ENCODE measurements at regions not wholly inside any gene's neighbourhood (a gene's known extent, or its start where the extent isn't known, plus 50 kb on each side); places are given as distances from the start of the nearest gene placed in this dataset.
"Not testable (repeated sequence)": the region's sequence is repeated elsewhere in the genome, so short reads cannot be mapped to it uniquely, and the experiment has no call there.

DNA sequence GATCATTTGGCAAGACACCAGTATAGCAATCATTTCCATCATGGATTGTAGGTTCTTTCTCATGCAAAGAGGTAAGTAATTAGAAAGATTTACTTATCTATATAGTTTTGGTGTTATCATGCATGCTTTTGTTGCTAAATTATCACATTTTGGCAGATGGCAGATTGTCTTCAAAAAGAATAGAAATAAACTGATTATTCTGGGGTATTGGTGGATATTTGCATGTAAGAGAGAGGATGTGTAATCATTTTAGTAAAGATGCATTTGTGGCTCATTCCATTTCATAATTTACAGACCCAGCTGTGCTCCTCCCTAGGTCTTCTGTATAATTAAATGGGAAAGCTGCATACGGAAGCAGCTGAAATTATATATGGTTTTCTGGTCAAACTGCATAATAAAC lies 875.7 kb upstream of the ANO3 start:
- TF ChIP-seq, protein P1, sequence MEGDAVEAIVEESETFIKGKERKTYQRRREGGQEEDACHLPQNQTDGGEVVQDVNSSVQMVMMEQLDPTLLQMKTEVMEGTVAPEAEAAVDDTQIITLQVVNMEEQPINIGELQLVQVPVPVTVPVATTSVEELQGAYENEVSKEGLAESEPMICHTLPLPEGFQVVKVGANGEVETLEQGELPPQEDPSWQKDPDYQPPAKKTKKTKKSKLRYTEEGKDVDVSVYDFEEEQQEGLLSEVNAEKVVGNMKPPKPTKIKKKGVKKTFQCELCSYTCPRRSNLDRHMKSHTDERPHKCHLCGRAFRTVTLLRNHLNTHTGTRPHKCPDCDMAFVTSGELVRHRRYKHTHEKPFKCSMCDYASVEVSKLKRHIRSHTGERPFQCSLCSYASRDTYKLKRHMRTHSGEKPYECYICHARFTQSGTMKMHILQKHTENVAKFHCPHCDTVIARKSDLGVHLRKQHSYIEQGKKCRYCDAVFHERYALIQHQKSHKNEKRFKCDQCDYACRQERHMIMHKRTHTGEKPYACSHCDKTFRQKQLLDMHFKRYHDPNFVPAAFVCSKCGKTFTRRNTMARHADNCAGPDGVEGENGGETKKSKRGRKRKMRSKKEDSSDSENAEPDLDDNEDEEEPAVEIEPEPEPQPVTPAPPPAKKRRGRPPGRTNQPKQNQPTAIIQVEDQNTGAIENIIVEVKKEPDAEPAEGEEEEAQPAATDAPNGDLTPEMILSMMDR (IDR thresholded peaks at IDR 0.05; ENCODE audit: low read depth, low read length, missing control alignments): no peak
- DNase-seq (ENCODE audit: extremely low read depth, low read depth): no peak
- no peak overlapping the region for H3K4me3 ChIP-seq (replicated peaks; ENCODE audit: low read depth, low read length)

DNA sequence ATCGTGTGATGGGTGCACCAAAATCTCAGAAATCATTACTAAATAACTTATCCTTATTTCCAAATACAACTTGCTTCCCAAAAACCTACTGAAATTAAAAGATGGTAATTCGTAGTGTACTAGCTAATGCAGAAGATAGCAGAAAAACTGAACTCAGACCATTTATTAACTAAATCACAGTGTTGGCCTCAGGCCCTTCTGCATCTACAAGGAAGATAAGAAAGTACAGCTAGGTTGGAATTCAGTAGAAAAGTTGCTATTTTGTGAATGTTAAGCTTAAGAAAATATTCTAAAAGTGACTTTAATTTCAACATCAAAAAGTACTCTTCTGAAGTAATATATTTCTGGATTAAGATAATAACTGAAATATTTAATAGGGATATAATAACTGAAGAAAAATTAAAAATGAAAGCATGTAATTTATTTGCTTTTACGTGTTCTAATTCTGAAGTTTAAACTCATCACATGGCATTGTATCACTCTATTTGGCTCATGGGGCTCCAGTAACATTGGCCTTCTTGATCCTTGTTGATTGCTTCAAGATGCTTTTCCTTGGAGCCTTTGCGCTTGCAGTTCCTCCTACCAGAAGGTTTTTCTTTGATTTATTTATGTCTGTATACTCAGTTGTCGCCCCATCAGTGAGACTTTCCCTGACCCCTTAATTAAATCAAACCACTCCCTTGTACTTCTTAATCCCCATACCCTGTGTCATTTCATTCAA lies 847.9 kb upstream of the ANO3 start:
- no peak for DNase-seq (ENCODE audit: extremely low read depth, low read depth)
- TF ChIP-seq, protein P1 (IDR thresholded peaks at IDR 0.05; ENCODE audit: low read depth, low read length, missing control alignments): no peak
- no peak overlapping the region for H3K4me3 ChIP-seq (replicated peaks; ENCODE audit: low read depth, low read length)

DNA sequence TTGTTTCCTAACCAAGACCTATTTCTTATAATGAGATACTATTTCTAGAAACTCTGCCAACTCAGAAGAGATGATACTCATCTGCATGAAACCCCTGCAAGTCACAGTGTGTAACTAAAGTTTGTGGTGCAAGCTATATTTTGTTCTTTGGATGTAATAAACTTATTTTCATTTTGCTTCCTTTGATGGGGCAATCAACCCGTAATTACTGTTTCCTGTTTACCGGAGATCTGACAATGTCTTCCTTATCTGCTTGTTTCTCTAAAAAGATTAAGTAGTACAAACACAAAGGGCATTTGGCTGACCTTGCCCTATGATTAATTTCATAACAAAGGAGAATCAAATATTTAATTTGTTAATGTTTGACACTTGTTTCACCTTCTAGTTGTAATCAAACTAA lies 846.6 kb upstream of the ANO3 start:
- TF ChIP-seq, protein P1 (IDR thresholded peaks at IDR 0.05; ENCODE audit: low read depth, low read length, missing control alignments): no peak
- H3K4me3 ChIP-seq (replicated peaks; ENCODE audit: low read depth, low read length): no peak overlapping the region
- no peak for DNase-seq (ENCODE audit: extremely low read depth, low read depth)

DNA sequence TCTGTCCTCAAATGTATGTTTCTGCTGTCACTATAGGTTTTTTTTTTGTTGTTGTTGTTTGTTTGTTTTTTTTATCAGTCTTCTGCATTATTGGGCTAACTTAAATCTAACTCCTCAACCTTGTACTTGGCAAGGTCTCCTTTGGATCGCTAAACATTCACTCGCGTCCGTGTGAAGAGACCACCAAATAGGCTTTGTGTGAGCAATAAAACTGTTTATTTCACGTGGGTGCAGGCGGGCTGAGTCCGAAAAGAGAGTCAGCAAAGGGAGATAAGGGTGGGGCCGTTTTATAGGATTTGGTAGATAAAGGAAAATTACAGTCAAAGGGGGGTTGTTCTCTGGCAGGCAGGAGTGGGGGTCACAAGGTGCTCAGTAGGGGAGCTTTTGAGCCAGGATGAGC lies 845.6 kb upstream of the ANO3 start:
- H3K4me3 ChIP-seq (replicated peaks; ENCODE audit: low read depth, low read length); DNase-seq (ENCODE audit: extremely low read depth, low read depth): not testable (repeated sequence)

DNA sequence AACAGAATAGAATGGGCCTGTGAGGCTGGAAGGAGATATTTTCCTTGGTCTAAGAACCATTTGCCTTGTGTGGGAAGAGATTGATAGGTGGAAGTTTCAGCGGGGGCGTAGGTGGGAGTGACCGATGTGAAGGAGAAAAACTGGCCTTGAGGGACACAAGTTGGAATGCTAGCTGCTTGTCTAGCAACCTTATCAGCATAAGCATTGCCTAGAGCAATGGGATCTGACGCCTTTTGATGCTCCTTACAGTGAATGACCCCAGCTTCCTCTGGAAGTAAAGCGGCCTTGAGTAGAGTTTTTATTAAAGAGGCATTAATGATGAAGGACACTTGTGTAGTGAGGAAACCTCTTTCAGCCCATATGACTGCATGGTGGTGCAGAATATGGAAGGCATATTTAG lies 843.8 kb upstream of the ANO3 start:
- DNase-seq (ENCODE audit: extremely low read depth, low read depth); H3K4me3 ChIP-seq (replicated peaks; ENCODE audit: low read depth, low read length): not testable (repeated sequence)

DNA sequence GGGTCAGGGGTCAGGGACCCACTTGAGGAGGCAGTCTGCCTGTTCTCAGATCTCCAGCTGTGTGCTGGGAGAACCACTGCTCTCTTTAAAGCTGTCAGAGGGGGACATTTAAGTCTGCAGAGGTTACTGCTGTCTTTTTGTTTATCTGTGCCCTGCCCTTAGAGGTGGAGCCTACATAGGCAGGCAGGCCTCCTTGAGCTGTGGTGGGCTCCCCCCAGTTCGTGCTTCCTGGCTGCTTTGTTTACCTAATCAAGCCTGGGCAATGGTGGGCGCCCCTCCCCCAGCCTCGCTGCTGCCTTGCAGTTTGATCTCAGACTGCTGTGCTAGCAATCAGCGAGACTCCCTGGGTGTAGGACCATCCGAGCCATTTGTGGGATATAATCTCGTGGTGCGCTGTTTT lies 830.5 kb upstream of the ANO3 start:
- DNase-seq (ENCODE audit: extremely low read depth, low read depth); H3K4me3 ChIP-seq (replicated peaks; ENCODE audit: low read depth, low read length): not testable (repeated sequence)

DNA sequence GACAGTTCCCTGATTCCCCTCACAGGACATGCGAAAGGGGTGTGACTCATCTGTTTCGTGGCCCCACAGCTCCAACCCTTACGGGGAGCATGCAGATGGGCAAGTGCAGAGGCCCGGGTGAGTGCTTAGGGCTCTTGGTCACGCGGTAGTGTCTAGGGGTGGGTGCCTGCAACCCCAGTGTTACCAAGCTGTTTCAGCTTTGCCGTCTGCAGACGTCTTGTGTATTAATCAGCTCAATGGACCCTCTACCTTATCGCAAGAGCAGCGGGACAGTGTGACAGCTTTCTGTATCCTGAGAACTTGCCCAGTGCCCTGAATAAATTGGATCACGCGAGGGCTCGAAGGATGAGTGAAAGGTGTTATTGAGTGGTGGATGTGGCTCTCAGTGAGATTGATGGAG lies 816.4 kb upstream of the ANO3 start:
- no peak for DNase-seq (ENCODE audit: extremely low read depth, low read depth)
- H3K4me3 ChIP-seq (replicated peaks; ENCODE audit: low read depth, low read length): no peak overlapping the region
- TF ChIP-seq, protein P1 (IDR thresholded peaks at IDR 0.05; ENCODE audit: low read depth, low read length, missing control alignments): no peak

DNA sequence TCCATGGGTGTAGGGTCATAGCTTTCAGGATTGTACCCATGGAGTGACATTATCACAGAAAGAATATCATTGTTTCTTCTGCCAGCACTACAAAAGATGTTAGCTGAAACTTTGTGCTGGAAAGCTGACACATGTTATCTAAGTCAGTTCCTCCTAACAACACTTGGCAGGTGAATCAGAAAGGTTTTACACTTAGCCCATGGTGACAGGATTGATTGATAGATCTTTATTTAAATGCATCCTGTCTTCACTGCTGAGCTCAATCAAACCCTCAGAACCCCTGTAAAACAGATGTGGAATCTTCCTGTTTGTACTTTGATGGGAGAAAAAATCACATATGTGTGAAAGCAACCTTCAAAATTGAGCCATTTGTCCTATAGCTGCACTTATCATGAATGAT lies 811.5 kb upstream of the ANO3 start:
- TF ChIP-seq, protein P1 (IDR thresholded peaks at IDR 0.05; ENCODE audit: low read depth, low read length, missing control alignments): no peak
- H3K4me3 ChIP-seq (replicated peaks; ENCODE audit: low read depth, low read length): no peak overlapping the region
- DNase-seq (ENCODE audit: extremely low read depth, low read depth): no peak

Data from HFF-Myc (cell line).